SK-N-SH treated with all-trans-retinoic acid at 6 μM for 48 hours (cell line): ENCODE measurements at regions not wholly inside any gene's neighbourhood (a gene's known extent, or its start where the extent isn't known, plus 50 kb on each side); places are given as distances from the start of the nearest gene placed in this dataset.

Source experiments
- ATAC-seq: fragments of 200-7000 bp; cut with Tn5 transposase; 3 replicates; pipeline ENCODE4 v1.9.1; 2020; ENCODE audit warnings: mild to moderate bottlenecking, moderate library complexity
- BACH2 ChIP-seq: fragments of 250-450 bp; sonication (Bioruptor Pico); IDR thresholded peaks from 2 replicates; pipeline ENCODE4 v1.9.0; 2021; ENCODE audit warnings: mild to moderate bottlenecking, borderline replicate concordance
- CSDC2 ChIP-seq: fragments of 250-450 bp; sonication (Bioruptor Pico); IDR thresholded peaks from 2 replicates; pipeline ENCODE4 v1.5.0; 2020; ENCODE audit warnings: mild to moderate bottlenecking, moderate library complexity
- GLIS3 ChIP-seq: fragments of 250-450 bp; sonication (Bioruptor Pico); IDR thresholded peaks from 2 replicates; pipeline ENCODE4 v1.5.0; 2020; ENCODE audit warnings: mild to moderate bottlenecking, moderate library complexity
- ISL1 ChIP-seq: fragments of 250-450 bp; sonication (Bioruptor Pico); IDR thresholded peaks from 2 replicates; pipeline ENCODE4 v2.1.2; 2022; ENCODE audit warnings: mild to moderate bottlenecking, moderate library complexity
- OSR1 ChIP-seq: fragments of 250-450 bp; sonication (Bioruptor Pico); IDR thresholded peaks from 2 replicates; pipeline ENCODE4 v1.8.0; 2022; ENCODE audit warnings: moderate library complexity, mild to moderate bottlenecking, inconsistent platforms
- PPARA ChIP-seq: fragments of 250-450 bp; sonication (Bioruptor Pico); IDR thresholded peaks from 2 replicates; pipeline ENCODE4 v1.5.0; 2020; ENCODE audit warnings: mild to moderate bottlenecking, borderline replicate concordance
- SNAI2 ChIP-seq: fragments of 250-450 bp; sonication (Bioruptor Pico); IDR thresholded peaks from 2 replicates; pipeline ENCODE4 v1.5.0; 2020; ENCODE audit warnings: mild to moderate bottlenecking, moderate library complexity
- TCF4 ChIP-seq: fragments of 250-450 bp; sonication (Bioruptor Pico); IDR thresholded peaks from 2 replicates; pipeline ENCODE4 v1.8.0; 2021; ENCODE audit warnings: mild to moderate bottlenecking, moderate library complexity, borderline replicate concordance
- TOX ChIP-seq: fragments of 250-450 bp; sonication (Bioruptor Pico); IDR thresholded peaks from 2 replicates; pipeline ENCODE4 v1.8.0; 2021; ENCODE audit warnings: mild to moderate bottlenecking, moderate library complexity, borderline replicate concordance
- ZC3H10 ChIP-seq: fragments of 250-450 bp; sonication (Bioruptor Pico); IDR thresholded peaks from 2 replicates; pipeline ENCODE4 v1.5.1; 2021; ENCODE audit warnings: mild to moderate bottlenecking, moderate library complexity
- ZFP3 ChIP-seq: fragments of 250-450 bp; sonication (Bioruptor Pico); IDR thresholded peaks from 2 replicates; pipeline ENCODE4 v1.5.0; 2020; ENCODE audit warnings: mild to moderate bottlenecking, moderate library complexity
- ZFP30 ChIP-seq: fragments of 450-650 bp; formaldehyde crosslinking; IDR thresholded peaks from 2 replicates; pipeline ENCODE4 v1.5.0; 2022; ENCODE audit warnings: mild to moderate bottlenecking, moderate library complexity
- ZNF565 ChIP-seq: fragments of 450-650 bp; formaldehyde crosslinking; conservative IDR thresholded peaks from 2 replicates; pipeline ENCODE4 v1.5.0; 2020; ENCODE audit warnings: low read depth, mild to moderate bottlenecking, moderate library complexity
- ZNF70 ChIP-seq: fragments of 450-650 bp; formaldehyde crosslinking; IDR thresholded peaks from 2 replicates; pipeline ENCODE4 v1.5.0; 2020; ENCODE audit warnings: mild to moderate bottlenecking, moderate library complexity
- ZNF8 ChIP-seq: fragments of 450-650 bp; formaldehyde crosslinking; IDR thresholded peaks from 2 replicates; pipeline ENCODE4 v1.5.0; 2020; ENCODE audit warnings: mild to moderate bottlenecking, moderate library complexity
- TF ChIP-seq, protein P1 (sequence below): fragments of 250-450 bp; sonication (Bioruptor Pico); IDR thresholded peaks from 2 replicates; pipeline ENCODE4 v1.5.1; 2020; ENCODE audit warnings: low read depth, mild to moderate bottlenecking, moderate library complexity
- TF ChIP-seq, protein P2 (sequence below): fragments of 250-450 bp; sonication (Bioruptor Pico); IDR thresholded peaks from 2 replicates; pipeline ENCODE4 v1.5.0; 2020; ENCODE audit warnings: mild to moderate bottlenecking, moderate library complexity
- TF ChIP-seq, protein P3 (sequence below): fragments of 250-450 bp; sonication (Bioruptor Pico); IDR thresholded peaks from 2 replicates; pipeline ENCODE4 v1.5.1; 2021; ENCODE audit warnings: mild to moderate bottlenecking, moderate library complexity
- TF ChIP-seq, protein P4 (sequence below): fragments of 250-450 bp; sonication (Bioruptor Pico); IDR thresholded peaks from 2 replicates; pipeline ENCODE4 v1.8.0; 2020; ENCODE audit warnings: mild to moderate bottlenecking, moderate library complexity, borderline replicate concordance
- TF ChIP-seq, protein P5 (sequence below): fragments of 250-450 bp; sonication (Bioruptor Pico); IDR thresholded peaks from 2 replicates; pipeline ENCODE4 v1.8.0; 2021; ENCODE audit warnings: low read depth, mild to moderate bottlenecking, moderate library complexity, borderline replicate concordance

DNA sequence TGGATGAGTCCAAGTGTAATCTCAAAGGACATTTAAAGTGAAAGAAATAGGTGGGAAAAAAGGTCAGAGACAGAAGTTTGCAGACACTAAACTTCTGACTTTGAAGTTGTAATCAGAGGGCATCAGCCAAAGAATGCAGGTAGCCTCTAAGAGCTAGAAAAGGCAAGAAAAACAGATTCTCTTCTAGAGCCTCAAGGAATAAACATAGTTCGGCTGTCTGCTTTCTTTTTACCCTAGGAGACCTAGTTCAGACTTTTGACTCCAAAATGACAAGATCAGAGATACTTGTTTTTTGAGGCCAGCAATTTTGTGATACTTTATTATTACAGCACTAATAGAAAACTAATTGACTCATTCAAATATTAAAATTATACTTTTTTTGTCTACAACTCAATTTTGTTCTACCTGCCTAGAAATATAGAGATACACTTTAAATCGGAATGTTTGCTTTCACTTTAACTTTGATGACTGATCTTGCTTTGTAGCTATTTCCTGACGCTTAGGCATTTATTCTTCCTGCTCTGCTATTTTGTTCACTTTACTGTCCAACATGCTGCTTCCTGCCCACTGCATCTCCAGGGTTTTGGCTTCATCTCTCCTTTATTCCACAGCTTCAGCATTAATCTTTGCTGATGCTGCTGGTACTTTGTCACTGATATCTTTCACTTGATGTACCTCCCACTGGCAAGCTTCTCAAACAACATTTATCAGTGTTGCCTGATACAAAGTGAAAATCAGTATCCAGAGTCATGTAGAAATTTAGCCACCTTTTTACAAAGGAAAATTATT is 272.5 kb downstream of the DSEL start (continued):
- no peak for TF ChIP-seq OSR1
- no peak for TF ChIP-seq CSDC2 (CRISPR knock-in tag)
- TF ChIP-seq, protein P1, sequence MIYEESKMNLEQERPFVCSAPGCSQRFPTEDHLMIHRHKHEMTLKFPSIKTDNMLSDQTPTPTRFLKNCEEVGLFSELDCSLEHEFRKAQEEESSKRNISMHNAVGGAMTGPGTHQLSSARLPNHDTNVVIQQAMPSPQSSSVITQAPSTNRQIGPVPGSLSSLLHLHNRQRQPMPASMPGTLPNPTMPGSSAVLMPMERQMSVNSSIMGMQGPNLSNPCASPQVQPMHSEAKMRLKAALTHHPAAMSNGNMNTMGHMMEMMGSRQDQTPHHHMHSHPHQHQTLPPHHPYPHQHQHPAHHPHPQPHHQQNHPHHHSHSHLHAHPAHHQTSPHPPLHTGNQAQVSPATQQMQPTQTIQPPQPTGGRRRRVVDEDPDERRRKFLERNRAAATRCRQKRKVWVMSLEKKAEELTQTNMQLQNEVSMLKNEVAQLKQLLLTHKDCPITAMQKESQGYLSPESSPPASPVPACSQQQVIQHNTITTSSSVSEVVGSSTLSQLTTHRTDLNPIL (CRISPR knock-in tag): no peak
- no peak for TF ChIP-seq ISL1
- TF ChIP-seq PPARA: no peak
- TF ChIP-seq BACH2 (CRISPR knock-in tag): no peak
- TF ChIP-seq, all 23 proteins: peak for 0

DNA sequence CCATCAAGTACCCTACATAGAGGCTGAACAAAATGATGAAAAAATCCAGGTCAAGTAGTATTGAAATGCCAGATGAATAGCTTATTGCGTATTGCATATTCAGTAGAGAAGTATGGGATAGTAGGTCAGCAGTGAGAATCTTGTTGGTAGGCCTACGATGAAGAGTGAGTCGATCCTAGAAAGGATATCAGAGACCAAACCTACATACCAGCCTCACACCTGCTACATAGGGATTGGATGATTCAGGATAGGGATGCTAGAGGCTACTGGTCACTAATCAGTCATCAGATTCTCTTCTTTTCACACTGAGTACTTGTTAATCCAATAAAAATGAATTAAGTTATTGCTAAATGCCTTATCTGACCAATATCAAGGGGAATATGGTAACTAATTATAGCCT is 274.5 kb downstream of the DSEL start:
- TF ChIP-seq OSR1 (no peak), PPARA (no peak), SNAI2 (CRISPR knock-in tag) (no peak), ZNF8 (CRISPR knock-in tag) (no peak), BACH2 (CRISPR knock-in tag) (no peak), ZNF565 (CRISPR knock-in tag) (no peak), ZFP3 (CRISPR knock-in tag) (no peak), TOX (CRISPR knock-in tag) (no peak), ZNF70 (no peak), ISL1 (no peak), TCF4 (CRISPR knock-in tag) (no peak), GLIS3 (CRISPR knock-in tag) (no peak), CSDC2 (CRISPR knock-in tag) (no peak), ZFP30 (CRISPR knock-in tag) (no peak), ZC3H10 (CRISPR knock-in tag) (no peak)
- TF ChIP-seq, protein P2, sequence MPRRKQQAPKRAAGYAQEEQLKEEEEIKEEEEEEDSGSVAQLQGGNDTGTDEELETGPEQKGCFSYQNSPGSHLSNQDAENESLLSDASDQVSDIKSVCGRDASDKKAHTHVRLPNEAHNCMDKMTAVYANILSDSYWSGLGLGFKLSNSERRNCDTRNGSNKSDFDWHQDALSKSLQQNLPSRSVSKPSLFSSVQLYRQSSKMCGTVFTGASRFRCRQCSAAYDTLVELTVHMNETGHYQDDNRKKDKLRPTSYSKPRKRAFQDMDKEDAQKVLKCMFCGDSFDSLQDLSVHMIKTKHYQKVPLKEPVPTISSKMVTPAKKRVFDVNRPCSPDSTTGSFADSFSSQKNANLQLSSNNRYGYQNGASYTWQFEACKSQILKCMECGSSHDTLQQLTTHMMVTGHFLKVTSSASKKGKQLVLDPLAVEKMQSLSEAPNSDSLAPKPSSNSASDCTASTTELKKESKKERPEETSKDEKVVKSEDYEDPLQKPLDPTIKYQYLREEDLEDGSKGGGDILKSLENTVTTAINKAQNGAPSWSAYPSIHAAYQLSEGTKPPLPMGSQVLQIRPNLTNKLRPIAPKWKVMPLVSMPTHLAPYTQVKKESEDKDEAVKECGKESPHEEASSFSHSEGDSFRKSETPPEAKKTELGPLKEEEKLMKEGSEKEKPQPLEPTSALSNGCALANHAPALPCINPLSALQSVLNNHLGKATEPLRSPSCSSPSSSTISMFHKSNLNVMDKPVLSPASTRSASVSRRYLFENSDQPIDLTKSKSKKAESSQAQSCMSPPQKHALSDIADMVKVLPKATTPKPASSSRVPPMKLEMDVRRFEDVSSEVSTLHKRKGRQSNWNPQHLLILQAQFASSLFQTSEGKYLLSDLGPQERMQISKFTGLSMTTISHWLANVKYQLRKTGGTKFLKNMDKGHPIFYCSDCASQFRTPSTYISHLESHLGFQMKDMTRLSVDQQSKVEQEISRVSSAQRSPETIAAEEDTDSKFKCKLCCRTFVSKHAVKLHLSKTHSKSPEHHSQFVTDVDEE (CRISPR knock-in tag): no peak
- TF ChIP-seq, protein P3, sequence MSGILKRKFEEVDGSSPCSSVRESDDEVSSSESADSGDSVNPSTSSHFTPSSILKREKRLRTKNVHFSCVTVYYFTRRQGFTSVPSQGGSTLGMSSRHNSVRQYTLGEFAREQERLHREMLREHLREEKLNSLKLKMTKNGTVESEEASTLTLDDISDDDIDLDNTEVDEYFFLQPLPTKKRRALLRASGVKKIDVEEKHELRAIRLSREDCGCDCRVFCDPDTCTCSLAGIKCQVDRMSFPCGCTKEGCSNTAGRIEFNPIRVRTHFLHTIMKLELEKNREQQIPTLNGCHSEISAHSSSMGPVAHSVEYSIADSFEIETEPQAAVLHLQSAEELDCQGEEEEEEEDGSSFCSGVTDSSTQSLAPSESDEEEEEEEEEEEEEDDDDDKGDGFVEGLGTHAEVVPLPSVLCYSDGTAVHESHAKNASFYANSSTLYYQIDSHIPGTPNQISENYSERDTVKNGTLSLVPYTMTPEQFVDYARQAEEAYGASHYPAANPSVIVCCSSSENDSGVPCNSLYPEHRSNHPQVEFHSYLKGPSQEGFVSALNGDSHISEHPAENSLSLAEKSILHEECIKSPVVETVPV (CRISPR knock-in tag): no peak
- TF ChIP-seq, protein P4, sequence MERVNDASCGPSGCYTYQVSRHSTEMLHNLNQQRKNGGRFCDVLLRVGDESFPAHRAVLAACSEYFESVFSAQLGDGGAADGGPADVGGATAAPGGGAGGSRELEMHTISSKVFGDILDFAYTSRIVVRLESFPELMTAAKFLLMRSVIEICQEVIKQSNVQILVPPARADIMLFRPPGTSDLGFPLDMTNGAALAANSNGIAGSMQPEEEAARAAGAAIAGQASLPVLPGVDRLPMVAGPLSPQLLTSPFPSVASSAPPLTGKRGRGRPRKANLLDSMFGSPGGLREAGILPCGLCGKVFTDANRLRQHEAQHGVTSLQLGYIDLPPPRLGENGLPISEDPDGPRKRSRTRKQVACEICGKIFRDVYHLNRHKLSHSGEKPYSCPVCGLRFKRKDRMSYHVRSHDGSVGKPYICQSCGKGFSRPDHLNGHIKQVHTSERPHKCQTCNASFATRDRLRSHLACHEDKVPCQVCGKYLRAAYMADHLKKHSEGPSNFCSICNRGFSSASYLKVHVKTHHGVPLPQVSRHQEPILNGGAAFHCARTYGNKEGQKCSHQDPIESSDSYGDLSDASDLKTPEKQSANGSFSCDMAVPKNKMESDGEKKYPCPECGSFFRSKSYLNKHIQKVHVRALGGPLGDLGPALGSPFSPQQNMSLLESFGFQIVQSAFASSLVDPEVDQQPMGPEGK (CRISPR knock-in tag): no peak
- TF ChIP-seq, protein P1 (CRISPR knock-in tag): no peak
- TF ChIP-seq, protein P5, sequence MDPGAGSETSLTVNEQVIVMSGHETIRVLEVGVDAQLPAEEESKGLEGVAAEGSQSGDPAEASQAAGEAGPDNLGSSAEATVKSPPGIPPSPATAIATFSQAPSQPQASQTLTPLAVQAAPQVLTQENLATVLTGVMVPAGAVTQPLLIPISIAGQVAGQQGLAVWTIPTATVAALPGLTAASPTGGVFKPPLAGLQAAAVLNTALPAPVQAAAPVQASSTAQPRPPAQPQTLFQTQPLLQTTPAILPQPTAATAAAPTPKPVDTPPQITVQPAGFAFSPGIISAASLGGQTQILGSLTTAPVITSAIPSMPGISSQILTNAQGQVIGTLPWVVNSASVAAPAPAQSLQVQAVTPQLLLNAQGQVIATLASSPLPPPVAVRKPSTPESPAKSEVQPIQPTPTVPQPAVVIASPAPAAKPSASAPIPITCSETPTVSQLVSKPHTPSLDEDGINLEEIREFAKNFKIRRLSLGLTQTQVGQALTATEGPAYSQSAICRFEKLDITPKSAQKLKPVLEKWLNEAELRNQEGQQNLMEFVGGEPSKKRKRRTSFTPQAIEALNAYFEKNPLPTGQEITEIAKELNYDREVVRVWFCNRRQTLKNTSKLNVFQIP (CRISPR knock-in tag): no peak
- TF ChIP-seq, all 23 proteins: peak for 0
- ATAC-seq: no peak
